Testis (tissue), 2 donors: ENCODE measurements at regions not wholly inside any gene's neighbourhood (a gene's known extent, or its start where the extent isn't known, plus 50 kb on each side); places are given as distances from the start of the nearest gene placed in this dataset.

Experiments
- POLR2A ChIP-seq: fragments of 450-650 bp; IDR thresholded peaks from one replicate; pipeline ENCODE4 v1.6.1; 2017; ENCODE audit warnings: antibody characterized with exemption, mild to moderate bottlenecking, moderate library complexity
- TF ChIP-seq, protein P1 (sequence below), 3 experiments: fragments of 450-650 bp in 2 of 3; fragments of 200-600 bp in 1 of 3; sonication (generic) in 1 of 3; IDR thresholded peaks; one replicate each; pipeline ENCODE4 v1.5.1; 2016 to 2019; ENCODE audit warnings: antibody characterized with exemption in 3 of 3, mild to moderate bottlenecking in 2 of 3, moderate library complexity in 1 of 3

DNA sequence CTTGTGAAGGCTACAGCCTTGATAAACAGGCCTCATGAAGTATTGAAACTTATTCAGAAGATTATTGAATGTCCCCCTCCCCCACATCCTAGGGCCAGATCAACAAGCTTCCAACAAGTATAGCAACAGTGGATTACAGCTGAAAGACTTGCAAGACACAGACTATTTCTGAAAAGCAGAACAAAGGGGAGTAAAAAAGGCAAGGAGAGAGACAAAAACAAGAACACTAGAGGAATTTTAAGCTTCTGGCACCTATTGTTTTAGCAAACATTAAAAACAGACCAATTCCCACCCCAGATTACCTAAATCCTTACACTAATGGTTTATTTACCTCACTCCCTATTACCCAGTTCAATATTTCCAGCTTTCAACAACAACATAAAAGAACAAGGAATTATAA is 446.3 kb upstream of the FSTL5 start:
- TF ChIP-seq, protein P1, sequence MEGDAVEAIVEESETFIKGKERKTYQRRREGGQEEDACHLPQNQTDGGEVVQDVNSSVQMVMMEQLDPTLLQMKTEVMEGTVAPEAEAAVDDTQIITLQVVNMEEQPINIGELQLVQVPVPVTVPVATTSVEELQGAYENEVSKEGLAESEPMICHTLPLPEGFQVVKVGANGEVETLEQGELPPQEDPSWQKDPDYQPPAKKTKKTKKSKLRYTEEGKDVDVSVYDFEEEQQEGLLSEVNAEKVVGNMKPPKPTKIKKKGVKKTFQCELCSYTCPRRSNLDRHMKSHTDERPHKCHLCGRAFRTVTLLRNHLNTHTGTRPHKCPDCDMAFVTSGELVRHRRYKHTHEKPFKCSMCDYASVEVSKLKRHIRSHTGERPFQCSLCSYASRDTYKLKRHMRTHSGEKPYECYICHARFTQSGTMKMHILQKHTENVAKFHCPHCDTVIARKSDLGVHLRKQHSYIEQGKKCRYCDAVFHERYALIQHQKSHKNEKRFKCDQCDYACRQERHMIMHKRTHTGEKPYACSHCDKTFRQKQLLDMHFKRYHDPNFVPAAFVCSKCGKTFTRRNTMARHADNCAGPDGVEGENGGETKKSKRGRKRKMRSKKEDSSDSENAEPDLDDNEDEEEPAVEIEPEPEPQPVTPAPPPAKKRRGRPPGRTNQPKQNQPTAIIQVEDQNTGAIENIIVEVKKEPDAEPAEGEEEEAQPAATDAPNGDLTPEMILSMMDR (IDR thresholded peaks at IDR 0.05) = no peak
- TF ChIP-seq POLR2A = no peak
